HG03442 (cell line): ENCODE measurements at regions not wholly inside any gene's neighbourhood (a gene's known extent, or its start where the extent isn't known, plus 50 kb on each side); places are given as distances from the start of the nearest gene placed in this dataset.

ENCODE experiments used
- ATAC-seq: cut with Tn5 transposase; IDR thresholded peaks from one replicate; pipeline ENCODE4 v1.9.1; 2021; ENCODE audit warnings: mild to moderate bottlenecking, moderate library complexity; ENCODE audit not compliant: unreplicated experiment

DNA sequence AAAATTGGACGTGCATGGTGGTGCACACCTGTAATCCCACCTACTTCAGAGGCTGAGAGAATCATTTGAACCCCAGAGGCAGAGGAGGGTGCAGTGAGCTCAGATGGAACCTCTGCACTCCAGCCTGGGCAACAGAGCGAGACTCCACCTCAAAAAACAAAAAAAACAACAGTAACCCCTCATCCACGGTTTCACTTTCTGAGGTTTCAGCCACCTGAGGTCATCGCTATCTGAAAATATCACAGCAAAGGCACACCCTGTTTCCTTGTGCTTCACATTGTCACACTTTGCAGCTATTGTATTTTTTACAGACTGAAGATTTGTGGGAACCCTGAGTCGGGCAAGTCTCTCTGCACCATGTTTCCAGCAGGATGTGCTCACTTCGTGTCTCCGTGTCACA is 54.1 kb upstream of the FOXQ1 start:
- no peak for ATAC-seq

DNA sequence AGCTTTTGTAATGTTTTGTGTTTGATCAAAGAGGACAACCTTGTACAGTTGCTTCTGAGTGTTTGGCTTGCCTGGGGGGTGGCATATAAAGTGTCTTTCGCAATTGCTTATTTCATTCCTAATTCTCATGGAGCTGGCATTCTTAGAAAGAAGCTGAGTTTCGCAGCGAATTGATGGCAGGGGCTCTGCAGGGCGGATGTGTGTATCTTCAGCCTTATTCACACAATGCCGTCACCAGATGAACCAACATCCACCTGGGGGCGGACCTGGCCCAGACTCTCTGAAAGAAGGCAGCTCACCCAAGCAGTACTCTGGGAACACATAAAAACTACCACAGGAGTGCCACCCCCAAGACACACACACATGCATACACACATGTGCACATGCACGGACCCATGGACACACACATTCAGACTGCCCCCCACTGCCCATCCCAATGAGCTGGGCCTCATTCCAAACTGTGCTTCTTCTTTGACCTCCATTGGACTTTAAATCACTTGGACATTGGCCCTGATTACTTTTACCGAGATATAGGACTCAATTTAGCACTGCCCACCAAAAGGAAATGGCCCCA is 55.4 kb upstream of the FOXQ1 start:
- no peak for ATAC-seq

DNA sequence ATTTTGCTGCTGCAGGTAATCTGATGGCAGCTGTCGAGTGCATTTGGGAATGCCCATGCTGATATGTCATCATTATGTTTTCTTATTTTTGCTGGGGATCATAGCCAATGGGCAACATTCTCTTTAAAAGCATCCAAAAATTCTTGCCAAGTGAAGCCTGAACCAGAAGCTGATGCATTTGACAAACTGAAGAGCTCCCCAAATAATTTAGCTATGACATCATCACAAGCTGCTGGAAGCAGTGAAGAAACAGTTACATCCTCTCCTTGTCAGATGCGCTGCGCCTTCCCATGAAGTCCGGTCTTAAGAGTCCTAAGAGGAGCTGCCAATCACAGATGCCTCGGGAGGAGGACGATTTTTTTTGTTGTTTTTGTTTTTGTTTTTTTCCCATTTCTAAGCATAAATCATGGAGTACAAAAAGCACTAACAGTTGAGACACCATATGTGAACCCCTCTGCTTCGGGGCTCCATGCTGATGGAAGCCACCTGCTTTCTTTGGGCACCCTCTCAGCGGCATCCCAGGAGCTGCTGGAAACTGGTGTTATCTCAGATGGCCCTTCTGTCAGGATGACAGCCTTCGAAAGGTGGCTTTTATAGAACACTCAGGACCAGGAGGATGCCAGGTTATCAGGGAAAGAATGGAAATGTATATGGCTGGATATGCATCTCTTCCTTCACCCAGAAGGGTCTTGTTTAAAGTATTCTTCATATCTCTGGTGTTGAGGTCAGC is 56.1 kb upstream of the FOXQ1 start:
- no peak for ATAC-seq

DNA sequence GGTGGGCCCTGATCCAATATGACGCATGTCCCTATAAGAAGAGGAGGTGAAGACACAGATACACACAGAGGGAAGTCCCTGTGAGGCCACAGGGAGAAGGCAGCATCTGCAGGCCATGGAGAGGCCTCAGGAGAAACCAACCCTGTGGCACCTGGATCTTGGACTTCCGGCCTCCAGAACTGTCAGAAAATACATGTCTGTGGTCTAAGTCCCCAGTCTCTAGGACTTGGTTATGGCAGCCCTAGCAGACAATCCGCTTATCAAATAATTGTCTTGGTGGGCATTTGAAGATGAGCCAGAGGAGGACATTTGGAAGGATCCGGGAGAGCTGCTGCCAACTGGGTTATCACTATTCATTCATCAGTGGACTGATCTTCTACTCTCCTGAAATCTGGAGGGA is 57.6 kb upstream of the FOXQ1 start:
- ATAC-seq = no peak

DNA sequence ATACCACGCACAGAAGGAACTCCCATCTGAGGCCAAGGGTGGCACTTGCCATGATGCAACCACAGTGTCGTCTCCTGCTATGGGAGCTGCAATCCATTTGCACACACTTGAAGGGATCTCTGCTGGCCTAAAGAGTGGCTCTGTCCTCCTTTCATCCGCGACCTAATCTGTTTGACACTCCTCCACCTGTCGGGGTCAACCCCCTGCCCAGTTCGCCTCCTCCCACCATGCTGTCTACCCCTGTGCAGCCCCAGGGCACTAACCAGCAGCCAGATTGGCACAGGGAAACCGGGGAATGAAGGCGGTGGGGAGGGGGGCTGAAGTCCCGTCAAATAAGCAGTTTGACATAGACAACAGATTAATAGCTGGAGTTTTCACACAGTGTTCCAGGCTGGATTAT is 58.1 kb upstream of the FOXQ1 start:
- ATAC-seq = no peak

DNA sequence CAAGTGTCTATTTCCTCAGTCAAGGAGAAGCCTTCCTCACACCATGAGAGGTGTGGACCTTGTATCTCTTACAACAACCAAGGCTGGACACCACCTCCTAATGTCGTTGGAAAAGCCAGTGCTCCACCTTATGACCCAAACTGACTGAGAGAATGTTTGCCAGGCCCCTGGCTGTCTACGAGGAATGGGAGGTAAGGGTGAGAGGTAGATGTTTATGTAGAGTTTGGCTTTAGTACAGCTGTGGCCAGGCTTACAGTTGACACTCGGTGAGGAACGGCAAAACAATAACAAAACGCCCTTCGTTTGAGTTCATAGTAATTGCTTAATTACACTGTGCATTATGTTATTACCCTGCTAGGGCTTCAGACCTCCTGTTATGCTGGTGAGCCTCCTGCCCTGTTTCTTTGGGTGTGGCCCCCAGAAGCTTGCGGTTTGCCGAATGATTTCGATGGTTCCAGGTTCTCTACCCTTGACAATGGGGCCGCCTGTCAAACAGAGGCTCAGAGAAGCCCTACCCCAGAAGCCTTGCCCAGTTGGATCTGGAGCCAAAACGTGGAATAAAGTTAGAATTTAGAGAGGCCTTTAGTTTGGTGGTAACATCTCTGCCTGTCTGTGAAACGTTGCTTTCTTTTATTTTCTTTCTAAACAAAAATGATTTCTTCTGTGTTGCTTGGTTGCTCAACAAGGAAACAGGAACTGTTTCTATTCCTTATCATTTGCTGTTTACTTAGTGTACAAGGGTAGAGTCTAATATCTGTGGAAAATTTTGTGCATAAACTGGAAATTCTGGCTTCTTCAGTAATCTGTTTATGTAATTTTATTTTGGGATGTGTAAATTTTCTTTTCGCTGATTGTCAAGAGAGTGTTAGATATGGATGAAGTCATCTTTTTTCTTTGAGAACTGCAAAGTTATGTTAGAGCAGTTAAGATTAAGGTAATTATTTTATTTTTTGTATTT is 60.4 kb upstream of the FOXQ1 start:
- no peak for ATAC-seq

DNA sequence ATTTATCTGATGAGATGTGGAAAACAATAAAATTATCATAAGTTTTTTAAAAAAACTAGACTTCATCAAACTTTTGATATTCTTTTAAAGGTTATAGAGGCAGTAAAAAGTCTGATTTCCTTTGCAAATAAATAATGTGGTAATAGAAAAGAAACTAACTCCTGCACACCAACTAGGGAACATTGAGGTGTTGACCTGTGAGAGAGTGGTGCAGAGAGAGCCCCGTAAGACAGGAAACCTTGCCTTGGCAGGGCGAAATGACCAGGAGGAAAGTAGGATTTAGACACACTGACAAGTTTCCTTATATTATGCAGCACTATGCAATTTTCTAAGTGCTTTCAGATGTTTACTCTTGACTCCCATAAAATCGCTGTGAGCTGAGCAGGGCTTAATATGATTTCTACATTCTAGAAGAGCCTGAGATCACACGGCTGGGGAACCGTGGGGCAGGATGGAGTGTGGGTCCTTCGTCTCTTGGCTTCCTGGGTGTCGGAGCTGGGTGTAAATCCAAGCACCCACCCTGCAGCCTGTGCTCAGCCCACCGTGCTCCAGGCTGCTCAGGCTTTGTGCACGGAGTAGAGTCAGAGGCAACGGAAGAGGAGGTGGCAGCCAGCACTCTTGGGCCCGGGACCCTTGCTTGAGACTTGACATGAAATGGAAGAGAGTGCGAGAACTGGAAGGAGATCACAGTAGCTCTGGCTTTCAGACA is 61.3 kb upstream of the FOXQ1 start:
- no peak for ATAC-seq

DNA sequence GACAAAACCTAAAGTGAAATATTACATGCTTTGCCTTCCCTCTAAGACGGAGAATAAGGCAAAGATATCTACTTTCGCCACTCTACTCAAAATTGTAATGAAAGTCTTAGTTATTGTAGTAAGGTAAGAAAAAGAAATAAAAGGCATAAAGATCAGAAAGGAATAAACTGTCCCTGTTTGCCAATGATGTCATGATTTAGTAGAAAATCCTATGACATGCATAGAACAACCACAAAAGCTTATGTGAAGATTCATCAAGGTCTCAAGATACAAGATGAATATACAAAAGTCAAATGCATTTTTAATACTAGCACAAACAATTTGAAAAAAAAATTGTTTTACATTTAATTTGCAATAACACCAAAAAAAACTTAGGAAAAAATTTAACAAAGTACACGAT is 64.0 kb upstream of the FOXQ1 start:
- no peak for ATAC-seq

DNA sequence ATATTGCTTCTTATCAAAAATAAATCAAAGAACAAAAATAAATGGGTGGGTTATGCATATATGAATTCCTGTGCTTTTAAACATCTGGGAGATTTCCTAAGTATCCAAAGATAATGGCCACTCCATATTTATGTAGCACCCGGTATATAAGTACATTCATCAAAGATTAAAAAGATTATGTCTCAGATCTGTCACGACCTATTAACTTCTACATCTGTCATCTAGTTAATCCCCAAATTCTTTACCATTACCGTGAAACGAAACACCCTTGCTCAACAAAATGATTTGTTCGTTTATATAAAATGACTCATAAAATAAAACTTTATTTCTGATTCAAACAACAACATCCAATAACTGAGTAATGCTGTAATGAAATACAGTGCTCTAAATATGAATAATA is 64.8 kb upstream of the FOXQ1 start:
- no peak for ATAC-seq

DNA sequence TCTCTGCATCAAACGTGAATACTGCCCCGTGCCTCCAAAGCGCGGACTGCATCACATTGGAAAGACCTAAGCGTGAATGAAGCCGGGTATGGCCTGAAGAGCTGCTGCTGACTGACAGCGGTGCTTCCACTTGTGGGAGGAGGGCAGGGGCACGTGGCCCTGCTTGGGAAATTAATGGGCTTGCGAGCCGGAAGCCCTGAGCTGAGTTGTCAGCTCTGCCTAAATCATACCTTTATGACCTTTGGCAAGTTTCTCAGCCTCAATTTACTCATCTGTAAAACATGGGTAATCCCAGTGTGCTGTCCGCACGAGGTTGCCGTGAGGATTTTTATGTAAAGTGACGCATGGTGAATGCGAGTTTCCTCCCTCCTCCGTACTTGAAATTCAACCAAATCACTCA is 67.0 kb upstream of the FOXQ1 start:
- no peak for ATAC-seq

DNA sequence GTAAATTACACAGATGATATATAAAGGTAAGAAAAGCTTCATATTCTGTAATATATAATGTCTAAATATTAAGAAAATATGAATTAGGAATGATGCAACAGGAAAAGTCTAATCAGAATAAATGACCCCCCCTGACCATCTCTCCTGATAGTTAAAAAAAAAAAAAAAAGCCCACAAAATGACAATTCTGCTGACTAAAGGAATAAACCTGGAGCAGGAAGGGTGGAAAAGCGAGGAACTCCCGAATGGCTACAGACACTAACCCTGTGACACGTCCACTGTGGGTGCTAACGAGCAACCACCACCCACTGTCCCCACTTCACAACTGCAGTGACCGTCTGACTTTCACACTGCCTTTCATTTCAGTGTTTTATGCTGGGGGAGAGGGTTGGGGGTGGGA is 67.6 kb upstream of the FOXQ1 start:
- no peak for ATAC-seq

DNA sequence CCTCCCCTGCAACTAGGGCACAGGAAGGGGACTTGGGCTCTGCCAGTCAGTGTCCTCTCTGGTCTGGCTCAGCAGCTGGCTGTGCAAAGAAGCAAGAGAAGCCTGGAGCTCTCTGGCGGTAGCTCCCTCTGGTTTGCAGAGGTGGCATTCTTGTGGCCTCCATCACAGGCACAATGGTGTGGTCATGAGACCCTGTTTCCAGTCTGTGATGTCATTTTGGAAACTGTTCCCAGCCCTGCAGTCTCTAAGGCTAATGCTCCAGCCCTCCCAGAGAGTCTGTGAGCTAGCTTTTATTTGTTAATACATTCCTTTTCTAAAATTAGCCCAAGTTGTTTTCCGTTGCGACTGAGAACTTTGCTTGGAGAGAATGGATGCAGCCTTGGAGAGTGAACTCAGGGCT is 69.5 kb upstream of the FOXQ1 start:
- no peak for ATAC-seq

DNA sequence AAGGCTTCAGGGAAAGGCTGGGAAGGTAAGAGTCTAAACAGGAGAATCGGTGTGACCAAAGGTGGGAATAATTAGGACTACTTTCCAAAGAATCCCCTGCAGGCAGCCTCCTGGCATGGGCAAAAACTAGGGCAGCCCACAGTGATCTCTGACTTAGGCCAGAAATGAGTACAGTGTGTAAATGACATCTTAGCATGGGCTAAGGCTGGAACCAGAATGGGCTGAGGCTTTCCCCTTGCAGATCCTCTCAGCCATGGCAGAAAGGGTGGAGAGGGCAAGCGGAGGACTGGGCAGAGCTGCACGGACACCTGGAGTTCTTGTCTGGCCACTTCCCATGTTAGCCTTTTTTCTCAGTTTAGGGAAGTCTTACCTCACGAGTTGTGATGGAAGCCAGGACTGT is 69.9 kb upstream of the FOXQ1 start:
- ATAC-seq = no peak

DNA sequence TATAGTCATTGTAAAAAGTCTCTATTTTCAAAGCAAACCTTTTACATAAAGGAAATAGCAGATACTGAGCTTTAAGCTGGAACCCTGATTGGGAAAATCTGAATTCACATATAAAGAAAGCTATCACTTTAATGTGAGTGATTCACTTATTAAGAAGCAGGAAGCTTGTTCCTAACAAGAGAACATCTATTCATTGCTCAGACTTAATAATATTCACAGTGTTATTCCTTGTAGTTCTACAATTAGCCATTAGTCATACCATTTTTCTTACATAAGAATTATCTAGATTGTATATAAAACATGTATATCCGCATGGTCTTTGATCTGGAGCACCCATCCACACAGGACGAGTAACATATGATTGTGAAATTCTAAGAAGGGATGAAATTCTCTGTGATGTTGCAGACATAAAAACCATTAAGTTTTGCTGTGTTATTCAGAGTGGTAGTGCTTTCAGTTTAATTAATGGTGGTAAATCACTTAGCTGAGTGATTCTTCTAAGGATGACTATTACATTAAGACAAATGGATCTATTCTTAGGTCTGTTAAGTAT is 71.1 kb upstream of the FOXQ1 start:
- ATAC-seq = no peak

DNA sequence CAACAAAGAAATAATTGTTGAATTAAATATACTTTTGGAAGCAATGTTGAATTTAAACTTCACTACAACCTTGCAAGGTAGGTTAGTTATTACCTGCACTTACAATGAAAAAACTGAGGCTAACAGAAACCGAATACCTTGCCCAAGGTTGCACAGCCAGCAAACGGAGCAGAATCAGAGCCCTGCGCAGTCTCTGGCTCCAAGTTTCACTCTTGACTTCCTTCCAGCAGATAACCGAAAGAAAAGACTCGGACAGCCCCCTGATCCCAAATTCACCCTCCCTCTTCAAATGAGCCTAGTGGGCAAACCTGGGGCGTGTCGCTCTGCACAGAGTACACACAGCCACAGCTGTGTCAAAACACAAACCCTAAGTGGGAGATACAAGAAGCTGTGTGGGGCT is 72.1 kb upstream of the FOXQ1 start:
- ATAC-seq = no peak

DNA sequence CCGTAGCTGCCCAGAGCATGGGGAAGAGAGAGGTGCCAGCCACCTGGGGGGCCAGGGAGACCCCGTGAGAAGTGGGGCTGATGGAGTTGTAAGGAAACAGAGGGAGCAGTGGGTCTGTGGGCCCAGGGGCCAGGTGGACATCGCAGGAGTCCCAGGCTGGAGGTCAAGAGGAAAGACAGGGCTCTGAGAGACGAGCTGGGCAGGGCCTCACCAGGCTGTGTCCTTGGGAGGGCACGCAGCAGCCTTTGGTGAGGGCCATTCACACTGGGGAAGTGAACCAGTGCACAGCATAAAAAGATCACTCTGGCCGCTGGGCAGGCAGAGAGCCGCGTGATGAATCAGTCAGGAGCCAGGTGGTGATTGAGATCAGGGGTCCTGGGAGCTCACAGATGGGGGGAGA is 73.9 kb upstream of the FOXQ1 start:
- no peak for ATAC-seq

DNA sequence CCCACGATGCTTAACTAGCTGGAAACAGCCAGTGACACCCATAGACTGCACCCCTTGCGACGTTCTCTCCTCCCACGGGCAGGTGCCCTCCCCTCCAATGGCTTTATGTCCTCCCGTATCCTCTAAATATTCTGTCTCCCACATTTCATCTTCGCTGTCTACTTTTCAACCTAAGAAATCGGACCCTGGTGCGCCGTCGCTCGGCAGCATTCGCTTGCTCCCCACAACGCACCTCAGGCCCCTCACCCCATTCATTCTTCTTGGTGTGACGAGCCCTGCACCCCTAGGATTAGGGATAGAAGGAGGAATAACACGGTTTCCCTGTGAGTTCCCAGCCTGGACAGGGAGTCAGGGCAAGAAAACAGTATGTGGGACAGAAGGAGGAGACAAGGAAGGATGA is 74.3 kb upstream of the FOXQ1 start:
- no peak for ATAC-seq

DNA sequence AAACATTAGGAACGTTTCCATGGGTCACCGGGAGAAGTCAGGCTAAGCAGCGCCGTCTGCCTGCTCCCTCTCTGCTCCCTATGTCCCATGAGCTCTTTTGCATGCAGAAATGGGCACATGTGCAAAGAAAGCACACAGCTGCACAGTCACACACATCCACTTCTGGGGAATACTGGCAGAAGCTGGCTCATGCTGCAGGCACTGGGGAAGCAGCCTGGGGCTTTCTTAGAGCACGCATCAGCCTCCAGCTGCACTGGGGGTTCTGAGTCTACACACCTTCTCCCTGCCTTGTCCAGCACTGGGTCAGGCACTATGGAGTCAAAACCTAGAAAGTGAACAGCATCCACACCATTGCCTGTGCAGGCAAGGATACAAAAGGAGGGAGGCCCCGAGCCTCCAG is 76.1 kb upstream of the FOXQ1 start:
- ATAC-seq = no peak

DNA sequence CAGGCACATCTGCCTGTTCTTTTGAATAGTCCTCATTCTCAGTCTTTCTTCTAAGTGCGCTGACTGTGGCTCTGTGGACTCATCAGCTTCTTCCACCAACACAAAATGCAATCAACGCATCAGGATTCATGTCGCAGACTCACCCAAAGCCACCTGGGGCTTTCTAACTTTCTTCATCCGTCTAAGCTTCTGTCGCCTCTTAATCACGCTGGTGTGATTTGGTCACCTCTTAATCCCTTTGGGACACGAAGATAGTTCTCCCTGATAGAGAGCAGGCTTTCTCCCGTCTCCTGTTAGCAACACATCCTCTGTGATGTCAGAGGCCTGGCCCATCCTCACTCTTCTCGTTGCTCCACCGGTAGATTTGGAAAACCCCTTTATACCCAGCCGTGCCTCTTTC is 78.0 kb upstream of the FOXQ1 start:
- ATAC-seq = no peak

DNA sequence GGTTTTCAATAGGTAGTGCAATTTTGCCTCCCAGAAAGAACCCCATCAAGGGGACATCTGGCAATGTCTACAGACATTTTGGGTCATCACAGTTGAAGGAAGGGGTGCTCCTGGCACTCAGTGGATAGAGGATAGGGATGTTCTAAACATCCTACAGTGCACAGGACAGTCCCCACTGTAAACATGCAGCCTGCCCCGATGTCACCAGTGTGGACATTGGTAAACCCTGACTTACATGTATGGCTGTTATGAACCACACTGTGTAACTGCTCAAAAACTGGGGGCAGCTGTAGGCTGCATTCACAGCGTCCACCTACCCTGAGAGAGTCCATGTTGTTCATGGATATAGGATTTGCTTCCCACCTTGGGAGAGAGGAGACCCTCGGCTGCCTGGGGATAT is 79.3 kb upstream of the FOXQ1 start:
- no peak for ATAC-seq

DNA sequence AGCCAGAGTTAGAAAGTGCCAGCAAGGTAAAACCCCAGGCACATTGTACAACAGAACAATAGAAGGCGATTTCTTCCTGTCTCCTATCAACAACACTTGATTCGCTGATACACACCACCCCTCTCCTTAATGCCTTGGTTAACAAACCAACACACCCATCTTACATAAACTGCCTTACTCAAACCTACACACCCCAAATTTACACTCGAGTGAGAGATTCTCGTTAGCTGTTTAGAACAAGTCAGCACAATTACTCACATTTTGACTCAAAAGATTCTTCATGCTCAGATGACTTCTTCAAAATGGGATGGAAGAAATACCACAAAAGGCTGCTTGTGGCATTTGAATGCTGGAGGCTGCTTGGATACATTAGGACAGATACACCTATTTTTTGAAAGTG is 80.0 kb upstream of the FOXQ1 start:
- no peak for ATAC-seq
